ENCODE measurements at regions not wholly inside any gene's neighbourhood (a gene's known extent, or its start where the extent isn't known, plus 50 kb on each side); places are given as distances from the start of the nearest gene placed in this dataset.

DNA sequence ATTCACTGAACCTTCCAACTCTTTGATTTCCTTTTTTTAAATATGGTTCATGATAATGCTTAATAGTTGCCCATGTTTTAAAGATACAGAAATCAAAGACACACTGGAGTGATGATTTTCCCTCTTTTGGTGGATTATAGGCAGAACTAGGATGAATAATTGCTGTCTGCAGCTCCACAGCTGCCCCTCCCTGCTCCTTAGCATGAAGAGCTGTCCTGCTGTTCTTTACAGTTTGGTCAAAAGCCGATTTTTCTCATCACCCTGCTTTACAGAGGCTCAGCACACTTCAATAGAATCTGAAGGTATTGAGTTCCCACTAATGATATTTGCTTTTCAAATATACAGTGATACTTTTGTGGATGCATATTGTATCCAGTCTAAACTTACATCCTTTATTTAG, 202.6 kb downstream of the AASDHPPT start:
- intact Hi-C loops (cut with DNase I; ENCODE audit: low total_unique reads), result no loop called here

GRCh38 chr11:106281455-106282173, 204.2 kb downstream of the AASDHPPT start:
- Histone ChIP-seq H3K27me3 (no peaks in the 10 kb centered on the region), H3K4me1 (no peaks in the 10 kb centered on the region), H3K36me3 (no peaks in the 10 kb centered on the region), H3K9me3 (no peaks in the 10 kb centered on the region), H3K27ac (no peak overlapping the region), H3K4me3 (no peak overlapping the region)
- no peak for DNase-seq (ENCODE audit: low spot score in 2 of 2)
- intact Hi-C loops (cut with DNase I; ENCODE audit: low total_unique reads), result no loop called here
- TF ChIP-seq POLR2A (IDR thresholded peaks at IDR 0.05) (no peak), POLR2AphosphoS5 (IDR thresholded peaks at IDR 0.05) (no peak), CTCF (IDR thresholded peaks at IDR 0.05) (no peak)

More for the DNA sequence above, 202.6 kb downstream of the AASDHPPT start:
- DNase-seq (ENCODE audit: low spot score in 2 of 2), result no peak
- Histone ChIP-seq H3K27ac (no peak overlapping the region), H3K4me3 (no peak overlapping the region), H3K4me1 (no peaks in the 10 kb centered on the region), H3K36me3 (no peaks in the 10 kb centered on the region), H3K9me3 (no peaks in the 10 kb centered on the region), H3K27me3 (no peaks in the 10 kb centered on the region)
- no peak for TF ChIP-seq POLR2AphosphoS5 (IDR thresholded peaks at IDR 0.05)
- no peak for TF ChIP-seq POLR2A (IDR thresholded peaks at IDR 0.05)
- TF ChIP-seq CTCF (IDR thresholded peaks at IDR 0.05), result no peak

GRCh38 chr11:106286881-106287504, 209.5 kb downstream of the AASDHPPT start:
- no peak for DNase-seq (ENCODE audit: low spot score in 2 of 2)
- no peak overlapping the region for H3K4me3 ChIP-seq
- H3K27ac ChIP-seq, result no peak overlapping the region
- H3K36me3 ChIP-seq, result no peaks in the 10 kb centered on the region
- intact Hi-C loops (cut with DNase I; ENCODE audit: low total_unique reads), result no loop called here
- H3K27me3 ChIP-seq, result no peaks in the 10 kb centered on the region
- TF ChIP-seq CTCF (IDR thresholded peaks at IDR 0.05) (no peak), POLR2A (IDR thresholded peaks at IDR 0.05) (no peak)
- no peaks in the 10 kb centered on the region for H3K4me1 ChIP-seq
- H3K9me3 ChIP-seq, result no peaks in the 10 kb centered on the region

DNA sequence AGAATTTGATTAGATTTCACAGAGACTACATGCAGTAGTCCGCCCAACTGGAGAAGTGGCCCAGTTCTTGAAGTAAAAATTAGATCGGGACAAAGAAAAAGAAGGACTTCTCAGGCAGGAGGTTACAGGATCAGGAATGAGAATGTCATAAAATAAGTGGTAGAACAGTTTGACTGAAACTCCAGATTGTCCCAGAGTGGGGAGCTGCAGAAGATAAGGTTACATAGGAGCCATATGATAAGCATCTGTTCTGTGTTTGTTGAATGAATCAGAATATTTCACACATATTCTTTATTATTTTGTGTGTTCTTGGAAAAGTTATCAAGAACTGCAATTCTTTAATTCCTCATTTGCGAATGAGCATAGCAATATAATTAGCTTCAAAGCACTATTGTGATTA, 210.6 kb downstream of the AASDHPPT start:
- intact Hi-C loops (cut with DNase I; ENCODE audit: low total_unique reads), result no loop called here
- Histone ChIP-seq H3K27me3 (no peaks in the 10 kb centered on the region), H3K4me3 (no peak overlapping the region), H3K36me3 (no peaks in the 10 kb centered on the region), H3K9me3 (no peaks in the 10 kb centered on the region), H3K27ac (no peak overlapping the region), H3K4me1 (no peaks in the 10 kb centered on the region)
- TF ChIP-seq POLR2A (IDR thresholded peaks at IDR 0.05) (no peak), CTCF (IDR thresholded peaks at IDR 0.05) (no peak), POLR2AphosphoS5 (IDR thresholded peaks at IDR 0.05) (no peak)
- DNase-seq (ENCODE audit: low spot score in 2 of 2), result no peak

- intact Hi-C loops (cut with DNase I; ENCODE audit: low total_unique reads), result no loop called here
- no peak overlapping the region for H3K27ac ChIP-seq
- H3K4me3 ChIP-seq, result no peak overlapping the region
- no peaks in the 10 kb centered on the region for H3K27me3 ChIP-seq
- no peaks in the 10 kb centered on the region for H3K36me3 ChIP-seq
- TF ChIP-seq POLR2A (IDR thresholded peaks at IDR 0.05), result no peak
- TF ChIP-seq POLR2AphosphoS5 (IDR thresholded peaks at IDR 0.05), result no peak
- TF ChIP-seq CTCF (IDR thresholded peaks at IDR 0.05), result no peak
- no peak for DNase-seq (ENCODE audit: low spot score in 2 of 2)
- no peaks in the 10 kb centered on the region for H3K4me1 ChIP-seq
- no peaks in the 10 kb centered on the region for H3K9me3 ChIP-seq
Measured at GRCh38 chr11:106288822-106289387, 211.4 kb downstream of the AASDHPPT start.

Measured in breast epithelium (tissue), 4 donors.